ENCODE measurements at regions not wholly inside any gene's neighbourhood (a gene's known extent, or its start where the extent isn't known, plus 50 kb on each side); places are given as distances from the start of the nearest gene placed in this dataset.

GRCh38 chr20:3311623-3312022 lies 72.6 kb upstream of the SLC4A11 start:
- DNase-seq (ENCODE audit: low read depth in 4 of 4, low spot score in 3 of 4), result no peak

GRCh38 chr20:3309226-3309625 lies 70.2 kb upstream of the SLC4A11 start:
- DNase-seq (ENCODE audit: low read depth in 4 of 4, low spot score in 3 of 4), result no peak

GRCh38 chr20:3307725-3308124 lies 68.7 kb upstream of the SLC4A11 start:
- DNase-seq (ENCODE audit: low read depth in 4 of 4, low spot score in 3 of 4), result no peak

GRCh38 chr20:3307078-3307477 lies 68.1 kb upstream of the SLC4A11 start:
- DNase-seq (ENCODE audit: low read depth in 4 of 4, low spot score in 3 of 4), result no peak

GRCh38 chr20:3306068-3306467 lies 67.1 kb upstream of the SLC4A11 start:
- no peak for DNase-seq (ENCODE audit: low read depth in 4 of 4, low spot score in 3 of 4)

- DNase-seq (ENCODE audit: low read depth in 4 of 4, low spot score in 3 of 4), result no peak
Observed at GRCh38 chr20:3304456-3304855, 65.5 kb upstream of the SLC4A11 start.

- no peak for DNase-seq (ENCODE audit: low read depth in 4 of 4, low spot score in 3 of 4)
Observed at GRCh38 chr20:3297079-3297378, 58.0 kb upstream of the SLC4A11 start.

- DNase-seq (ENCODE audit: low read depth in 4 of 4, low spot score in 3 of 4), result peak in 1 of 4 donors; percentile 12
Observed at GRCh38 chr20:3296261-3297078, 57.5 kb upstream of the SLC4A11 start.
